Activated CD4-positive, alpha-beta T cell treated with anti-CD3 and anti-CD28 coated beads, Interleukin-2, amount 10 ng/mL, durations not matched to agents 7 days and 5 days (primary cell): ENCODE measurements at regions not wholly inside any gene's neighbourhood (a gene's known extent, or its start where the extent isn't known, plus 50 kb on each side); places are given as distances from the start of the nearest gene placed in this dataset.

Source experiments
- CTCF ChIA-PET: fragments of 350-600 bp; sonication (Branson Sonifier 250); formaldehyde crosslinking; loops from one replicate; lab custom pipeline; 2021; ENCODE audit warnings: antibody characterized with exemption; lab: Charles Lee
- POLR2A ChIA-PET: fragments of 350-600 bp; sonication (Branson Sonifier 250); formaldehyde crosslinking; loops from one replicate; lab custom pipeline; 2021; ENCODE audit warnings: antibody characterized with exemption; lab: Charles Lee
- DNase-seq: peaks from one replicate; pipeline ENCODE4 v3.0.0-alpha.2; 2020
- H3K27ac Mint-ChIP-seq: one replicate; pipeline ENCODE4 v1.8.0; 2021; ENCODE audit warnings: mild to moderate bottlenecking, moderate library complexity, mixed read lengths
- H3K27me3 Mint-ChIP-seq: one replicate; pipeline ENCODE4 v1.8.0; 2021; ENCODE audit warnings: mixed read lengths
- H3K36me3 Mint-ChIP-seq: one replicate; pipeline ENCODE4 v1.8.0; 2021; ENCODE audit warnings: low read depth, mixed read lengths
- H3K4me1 Mint-ChIP-seq: one replicate; pipeline ENCODE4 v1.8.0; 2021; ENCODE audit warnings: mixed read lengths
- H3K4me3 Mint-ChIP-seq: one replicate; pipeline ENCODE4 v1.8.0; 2021; ENCODE audit warnings: mild to moderate bottlenecking, moderate library complexity, mixed read lengths
- H3K9me3 Mint-ChIP-seq: one replicate; pipeline ENCODE4 v1.8.0; 2021; ENCODE audit warnings: mixed read lengths

DNA sequence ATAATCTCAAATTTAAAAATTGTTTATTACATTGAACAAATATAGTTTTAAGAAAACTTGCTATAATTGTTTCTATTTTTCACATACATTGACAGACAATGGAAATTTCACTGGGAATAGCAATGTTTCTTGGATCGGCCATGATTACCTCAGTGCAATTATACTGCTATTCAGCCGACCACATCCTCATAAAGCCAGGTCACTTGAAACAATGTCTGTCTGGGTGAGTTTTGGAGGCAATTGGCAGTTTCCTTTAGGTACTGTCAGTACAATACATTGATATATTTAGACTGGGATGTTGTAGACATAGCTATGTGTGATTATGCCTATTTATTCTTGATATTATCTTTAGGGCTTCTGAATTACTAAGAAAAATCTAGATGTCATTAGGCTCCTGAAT lies 89.5 kb upstream of the VEGFC start:
- Mint-ChIP-seq H3K4me3 (no peak overlapping the region), H3K4me1 (no peaks in the 10 kb centered on the region), H3K27me3 (peaks cover 1% of the 10 kb centered on the region), H3K9me3 (no peaks in the 10 kb centered on the region), H3K27ac (no peak overlapping the region), H3K36me3 (no peaks in the 10 kb centered on the region)
- no peak for DNase-seq
- CTCF ChIA-PET: interaction anchor here (0.7 kb wide), 1 partner anchor 32 kb away, joined by 4 read pairs; no protein-coding TSS in a partner anchor
- POLR2A ChIA-PET: no interaction called here

DNA sequence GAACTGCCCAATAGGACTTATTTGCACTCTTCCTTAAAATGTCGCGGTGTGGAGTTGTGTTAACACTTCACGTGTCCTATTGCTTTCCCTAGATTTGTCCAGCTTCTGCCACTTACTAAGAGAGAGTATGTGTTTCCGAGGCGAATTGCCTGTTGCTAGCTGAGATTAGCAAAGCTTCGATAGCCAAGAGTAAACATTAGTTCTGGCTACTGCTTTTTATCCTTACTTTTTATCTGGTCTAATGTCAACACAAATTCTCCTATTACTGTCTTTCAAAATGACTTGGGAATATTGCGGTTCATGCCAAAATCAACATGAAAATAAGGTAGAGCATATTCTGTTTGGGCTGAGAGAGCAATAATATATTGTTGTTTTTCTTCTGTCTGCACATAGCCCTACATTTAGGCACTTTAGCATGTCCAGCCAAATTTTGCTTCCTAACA lies 90.4 kb upstream of the VEGFC start:
- Mint-ChIP-seq H3K27ac (no peak overlapping the region), H3K36me3 (no peaks in the 10 kb centered on the region), H3K4me1 (no peaks in the 10 kb centered on the region), H3K9me3 (no peaks in the 10 kb centered on the region), H3K27me3 (peaks cover 3% of the 10 kb centered on the region), H3K4me3 (no peak overlapping the region)
- ChIA-PET CTCF (no interaction called here), POLR2A (no interaction called here)
- no peak for DNase-seq

DNA sequence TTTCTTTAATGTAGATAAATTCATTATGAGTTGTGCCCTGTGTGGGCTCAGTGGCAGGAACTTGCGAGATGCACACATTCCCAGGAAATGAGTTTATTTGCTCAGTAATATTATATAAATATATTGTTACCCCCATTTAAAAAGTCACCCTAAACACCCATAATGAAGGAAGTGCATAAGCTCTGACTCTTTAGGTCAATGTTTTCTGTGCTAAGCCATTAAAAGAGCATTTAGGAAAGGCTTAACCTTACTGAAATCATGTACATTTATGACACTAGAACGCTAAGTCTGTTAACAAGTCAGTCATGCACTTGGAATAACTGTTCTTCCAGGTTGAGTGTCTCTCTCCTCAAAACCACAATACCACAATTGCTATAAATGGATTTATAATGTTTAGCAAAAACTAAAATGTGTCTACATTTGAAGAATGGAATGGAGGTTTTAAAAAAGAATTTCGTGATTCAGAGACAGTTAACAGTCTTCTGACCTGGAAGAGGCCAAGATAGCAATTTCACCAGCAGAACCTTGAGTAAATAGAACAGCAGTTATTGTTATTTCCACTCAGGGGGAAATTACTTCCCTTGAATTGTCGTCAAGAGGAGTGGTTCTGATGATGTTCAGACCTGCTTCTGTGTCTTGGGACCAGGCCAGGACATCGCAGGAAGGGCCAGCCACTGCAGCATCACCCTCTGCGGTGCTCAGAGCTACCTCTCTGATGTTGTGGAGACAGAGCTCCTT lies 91.1 kb upstream of the VEGFC start:
- ChIA-PET POLR2A (no interaction called here), CTCF (interaction anchor here (0.9 kb wide), 1 partner anchor 62 kb away, joined by 3 read pairs; no protein-coding TSS in a partner anchor)
- Mint-ChIP-seq H3K36me3 (no peaks in the 10 kb centered on the region), H3K4me3 (no peak overlapping the region), H3K9me3 (no peaks in the 10 kb centered on the region), H3K27me3 (peaks cover 3% of the 10 kb centered on the region), H3K4me1 (no peaks in the 10 kb centered on the region), H3K27ac (no peak overlapping the region)
- DNase-seq: no peak

DNA sequence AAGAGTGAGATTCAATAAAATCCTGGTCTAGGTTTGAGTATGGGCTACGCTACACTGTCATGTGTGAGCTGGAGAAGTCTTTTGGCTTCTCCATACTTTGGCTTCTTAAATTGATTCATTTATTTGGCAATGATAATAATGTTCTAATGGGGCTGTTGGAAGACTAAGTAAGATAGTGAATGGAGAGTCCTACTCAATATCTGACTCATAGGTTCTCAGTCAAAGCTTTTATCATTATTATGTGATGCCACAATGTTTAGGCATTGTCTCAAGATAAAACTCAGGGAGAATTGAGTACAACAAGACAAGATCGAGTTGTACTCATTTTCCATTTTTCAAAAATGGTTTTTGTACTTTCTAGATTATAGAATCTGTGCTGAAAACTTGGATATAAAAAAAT lies 92.5 kb upstream of the VEGFC start:
- POLR2A ChIA-PET: no interaction called here
- no peaks in the 10 kb centered on the region for H3K9me3 Mint-ChIP-seq
- CTCF ChIA-PET: no interaction called here

DNA sequence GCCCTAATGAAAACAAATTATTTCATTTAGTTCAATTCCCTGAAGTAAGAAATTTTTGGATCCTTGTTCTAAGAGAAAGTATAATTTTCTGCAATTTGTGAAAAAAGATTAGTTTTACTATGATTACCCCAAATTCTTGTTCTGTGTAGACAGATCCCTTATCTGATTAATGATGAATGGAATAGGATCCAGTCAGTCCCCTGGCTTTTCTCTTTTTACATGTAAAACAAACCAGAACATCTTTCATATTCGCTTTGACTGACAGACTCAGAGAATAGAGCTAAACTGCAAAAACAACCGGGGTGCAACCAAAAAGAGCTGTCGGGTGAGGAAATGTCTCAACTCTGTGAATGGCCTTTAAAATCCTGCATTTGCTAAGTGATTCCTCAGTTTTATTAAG lies 93.4 kb upstream of the VEGFC start:
- Mint-ChIP-seq H3K27ac (no peak overlapping the region), H3K36me3 (no peaks in the 10 kb centered on the region), H3K9me3 (no peaks in the 10 kb centered on the region), H3K27me3 (peaks cover 3% of the 10 kb centered on the region), H3K4me3 (no peak overlapping the region), H3K4me1 (no peaks in the 10 kb centered on the region)
- no peak for DNase-seq
- ChIA-PET CTCF (no interaction called here), POLR2A (no interaction called here)

More for the DNA sequence above, 92.5 kb upstream of the VEGFC start:
- no peak for DNase-seq
- Mint-ChIP-seq H3K27me3 (peaks cover 3% of the 10 kb centered on the region), H3K4me3 (no peak overlapping the region), H3K4me1 (no peaks in the 10 kb centered on the region), H3K27ac (no peak overlapping the region), H3K36me3 (no peaks in the 10 kb centered on the region)

DNA sequence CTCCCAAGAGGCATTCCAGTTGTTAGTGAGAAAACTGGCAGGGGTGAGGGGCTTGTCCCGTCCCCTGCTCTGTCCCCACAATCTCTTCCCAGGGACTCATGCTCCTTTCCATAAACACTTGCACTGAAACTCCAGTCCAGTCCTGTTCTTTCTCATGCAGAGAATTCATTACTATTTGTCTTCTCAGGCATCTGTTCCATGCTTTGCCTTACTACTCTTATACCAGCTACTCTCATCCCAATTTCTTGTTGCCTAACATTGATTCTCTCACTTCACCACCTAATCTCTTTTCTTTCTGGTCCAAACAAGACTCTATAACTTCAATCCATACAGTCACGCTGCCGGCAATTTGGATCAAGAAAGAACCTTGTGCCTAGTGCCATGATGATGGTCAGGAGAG lies 97.1 kb upstream of the VEGFC start:
- Mint-ChIP-seq H3K27ac (no peak overlapping the region), H3K27me3 (peaks cover 3% of the 10 kb centered on the region), H3K4me3 (no peak overlapping the region), H3K9me3 (no peaks in the 10 kb centered on the region), H3K4me1 (no peaks in the 10 kb centered on the region), H3K36me3 (no peaks in the 10 kb centered on the region)
- DNase-seq: no peak
- POLR2A ChIA-PET: no interaction called here
- CTCF ChIA-PET: no interaction called here

DNA sequence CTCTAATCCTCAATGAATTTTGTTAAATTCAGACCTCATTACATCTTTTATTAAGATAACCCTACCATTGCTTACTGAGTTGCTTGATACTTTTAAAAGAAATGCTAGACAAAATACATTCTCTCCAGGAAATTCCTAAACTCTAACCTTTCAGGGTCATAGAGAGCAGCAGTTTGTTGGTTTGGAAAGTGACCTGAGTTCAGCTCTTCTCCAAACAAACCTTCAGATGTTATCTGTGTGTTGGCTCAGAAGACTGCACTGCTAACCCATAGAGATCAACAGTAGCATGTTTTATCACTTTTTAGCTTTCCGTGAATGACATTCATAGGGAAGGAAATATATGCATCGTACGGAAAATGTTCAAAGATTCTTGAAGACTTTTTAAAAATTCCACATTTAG lies 101.8 kb upstream of the VEGFC start:
- H3K9me3 Mint-ChIP-seq: no peaks in the 10 kb centered on the region
- H3K4me3 Mint-ChIP-seq: no peak overlapping the region
- no peak overlapping the region for H3K27ac Mint-ChIP-seq
- CTCF ChIA-PET: no interaction called here
- no peaks in the 10 kb centered on the region for H3K36me3 Mint-ChIP-seq
- POLR2A ChIA-PET: no interaction called here
- DNase-seq: no peak
- H3K4me1 Mint-ChIP-seq: no peaks in the 10 kb centered on the region
- peaks cover 4% of the 10 kb centered on the region for H3K27me3 Mint-ChIP-seq

DNA sequence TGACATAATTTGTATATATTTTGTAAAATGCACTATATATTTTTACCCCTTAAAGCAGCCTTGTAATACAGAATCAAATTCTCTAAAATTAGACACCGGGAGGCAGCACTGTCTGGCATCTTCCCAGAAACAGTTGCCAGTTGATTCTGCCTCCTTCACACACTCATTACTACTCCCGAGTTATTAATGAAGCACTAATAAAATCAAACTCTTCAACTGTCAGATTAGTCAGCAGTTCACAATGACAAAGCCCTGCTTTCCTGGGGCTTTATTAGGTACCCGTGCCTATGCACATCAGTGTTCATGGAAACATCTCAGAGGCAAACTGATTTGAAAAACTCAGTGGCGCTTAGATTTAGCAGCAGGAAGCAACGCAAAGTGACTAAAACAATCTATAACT lies 103.5 kb upstream of the VEGFC start:
- Mint-ChIP-seq H3K4me3 (no peak overlapping the region), H3K27ac (no peak overlapping the region), H3K4me1 (no peaks in the 10 kb centered on the region), H3K9me3 (no peaks in the 10 kb centered on the region), H3K36me3 (no peaks in the 10 kb centered on the region), H3K27me3 (peaks cover 4% of the 10 kb centered on the region)
- ChIA-PET POLR2A (no interaction called here), CTCF (no interaction called here)
- DNase-seq: no peak

DNA sequence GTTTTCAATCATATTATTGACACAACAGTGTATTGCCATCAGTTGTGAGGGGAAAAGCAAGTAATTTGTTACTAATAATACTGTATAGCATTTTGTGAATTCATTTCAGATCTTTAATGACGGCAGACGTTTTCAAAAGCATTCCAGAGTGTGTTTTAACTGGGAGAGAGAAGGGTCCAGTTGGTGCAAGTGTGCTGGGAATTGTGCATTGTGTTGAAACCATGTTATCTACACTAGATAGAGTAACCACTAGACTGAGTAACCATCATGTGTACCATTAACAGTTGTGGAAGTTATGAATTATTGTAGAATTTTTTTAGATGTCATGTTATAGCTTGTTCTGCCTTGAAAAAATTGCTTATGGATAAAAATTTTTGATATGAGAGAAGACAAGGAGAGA lies 104.5 kb upstream of the VEGFC start:
- Mint-ChIP-seq H3K9me3 (no peaks in the 10 kb centered on the region), H3K4me3 (no peak overlapping the region), H3K27ac (no peak overlapping the region), H3K4me1 (no peaks in the 10 kb centered on the region), H3K36me3 (no peaks in the 10 kb centered on the region), H3K27me3 (peaks cover 4% of the 10 kb centered on the region)
- DNase-seq: no peak
- POLR2A ChIA-PET: no interaction called here
- CTCF ChIA-PET: no interaction called here

DNA sequence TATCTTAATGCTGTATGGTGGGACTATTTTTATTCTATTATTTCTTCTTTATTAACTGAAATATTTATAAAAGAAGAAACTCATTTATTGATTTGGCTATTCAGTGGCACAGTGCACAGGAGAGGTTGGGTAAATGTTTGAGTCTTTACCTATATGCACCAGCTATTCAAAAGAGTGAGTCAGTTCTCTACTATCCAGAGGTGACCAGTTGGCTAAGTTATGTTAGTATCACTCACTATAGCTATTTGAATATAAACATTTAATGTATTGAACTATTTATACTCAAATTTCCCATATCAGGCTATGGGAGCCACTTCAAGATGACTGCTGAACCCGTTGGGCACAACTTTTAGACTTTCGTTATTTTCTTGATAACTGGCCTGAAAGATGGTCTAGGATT lies 106.1 kb upstream of the VEGFC start:
- Mint-ChIP-seq H3K4me1 (peaks cover 13% of the 10 kb centered on the region), H3K27ac (no peak overlapping the region), H3K4me3 (no peak overlapping the region), H3K27me3 (peaks cover 4% of the 10 kb centered on the region), H3K9me3 (no peaks in the 10 kb centered on the region), H3K36me3 (no peaks in the 10 kb centered on the region)
- CTCF ChIA-PET: no interaction called here
- no peak for DNase-seq
- POLR2A ChIA-PET: no interaction called here

DNA sequence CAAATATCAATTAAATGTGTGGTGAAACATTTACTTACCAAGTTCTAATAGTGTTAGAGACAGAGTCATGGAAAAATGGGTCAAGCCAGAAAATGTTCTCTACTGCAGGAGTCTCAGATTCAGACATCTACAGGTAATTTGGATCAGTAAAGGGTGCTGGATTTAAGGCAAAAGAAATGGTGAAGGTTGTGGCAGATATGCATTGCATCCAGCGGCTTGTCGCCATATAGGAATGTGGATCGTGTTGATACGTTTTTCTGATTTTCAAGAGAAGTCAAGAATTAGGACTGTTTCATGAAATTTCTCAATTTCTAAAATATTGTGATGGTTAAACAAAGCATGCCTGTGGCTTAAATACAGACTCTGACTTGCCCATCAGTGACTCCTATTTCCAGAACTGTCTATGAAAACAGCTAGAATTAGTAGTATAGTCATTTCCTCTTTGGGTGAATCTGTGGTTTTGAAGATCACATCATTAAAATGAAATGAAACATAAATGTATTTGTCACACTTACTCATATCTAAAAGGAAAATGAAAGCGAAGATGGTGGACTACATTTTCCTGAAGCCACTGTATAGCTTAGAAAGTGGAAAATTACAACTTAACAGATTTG lies 110.1 kb upstream of the VEGFC start:
- Mint-ChIP-seq H3K27me3 (peaks cover 2% of the 10 kb centered on the region), H3K4me1 (peaks cover 13% of the 10 kb centered on the region), H3K9me3 (peaks cover 2% of the 10 kb centered on the region), H3K4me3 (no peak overlapping the region), H3K27ac (peak overlapping the region; percentile 60), H3K36me3 (no peaks in the 10 kb centered on the region)
- no peak for DNase-seq
- CTCF ChIA-PET: no interaction called here
- POLR2A ChIA-PET: interaction anchor here (0.6 kb wide), 1 partner anchor 57 kb away, joined by 4 read pairs; no protein-coding TSS in a partner anchor

DNA sequence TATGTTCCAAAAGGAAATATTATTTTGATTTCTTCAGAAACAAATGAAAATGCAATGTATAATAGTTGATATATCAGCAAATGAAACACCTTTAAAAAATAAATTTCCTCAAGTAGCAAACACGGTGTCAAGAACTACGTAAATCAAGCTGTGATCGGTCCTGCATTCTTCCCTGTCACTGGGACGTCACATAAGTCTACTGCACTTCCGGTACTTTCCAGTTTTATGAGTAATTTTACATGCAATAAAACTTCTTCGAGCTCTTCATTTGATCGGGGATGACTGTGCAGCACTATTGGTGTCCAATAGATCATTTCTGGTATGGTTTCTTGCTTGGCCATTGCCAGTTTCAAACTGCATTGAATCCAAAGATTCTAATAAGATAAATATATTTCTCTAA lies 114.0 kb upstream of the VEGFC start:
- H3K4me3 Mint-ChIP-seq: no peak overlapping the region
- H3K9me3 Mint-ChIP-seq: peaks cover 2% of the 10 kb centered on the region
- DNase-seq: no peak
- H3K27me3 Mint-ChIP-seq: peaks cover 2% of the 10 kb centered on the region
- H3K4me1 Mint-ChIP-seq: peaks cover 13% of the 10 kb centered on the region
- ChIA-PET POLR2A (no interaction called here), CTCF (no interaction called here)
- no peak overlapping the region for H3K27ac Mint-ChIP-seq
- no peaks in the 10 kb centered on the region for H3K36me3 Mint-ChIP-seq

DNA sequence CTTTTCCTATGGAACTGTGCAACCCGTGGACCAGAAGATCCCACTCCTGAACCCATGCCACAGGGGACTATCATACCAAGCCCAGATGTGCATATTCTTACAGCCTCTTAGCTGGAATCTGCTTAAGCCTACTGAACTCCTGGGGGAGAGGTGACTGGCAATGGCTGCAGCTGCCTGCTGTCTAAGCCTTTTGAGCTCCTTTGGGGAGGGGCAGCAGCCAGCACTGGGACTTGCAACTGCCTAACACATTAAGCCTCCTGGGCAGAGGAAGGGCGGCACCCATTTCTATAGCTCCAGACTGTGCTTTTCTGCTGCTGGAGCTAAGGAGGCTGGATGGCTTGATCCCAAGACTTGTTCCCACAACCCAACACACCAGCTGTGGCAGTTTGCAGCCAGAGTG lies 117.9 kb upstream of the VEGFC start:
- H3K9me3 Mint-ChIP-seq: peaks cover 4% of the 10 kb centered on the region
- CTCF ChIA-PET: no interaction called here
- no peak overlapping the region for H3K27ac Mint-ChIP-seq

More for the DNA sequence above, 117.9 kb upstream of the VEGFC start:
- no peak overlapping the region for H3K4me3 Mint-ChIP-seq
- POLR2A ChIA-PET: no interaction called here
- no peaks in the 10 kb centered on the region for H3K36me3 Mint-ChIP-seq
- DNase-seq: no peak
- H3K4me1 Mint-ChIP-seq: no peaks in the 10 kb centered on the region
- H3K27me3 Mint-ChIP-seq: no peaks in the 10 kb centered on the region
